T47D (cell line): ENCODE measurements at regions not wholly inside any gene's neighbourhood (a gene's known extent, or its start where the extent isn't known, plus 50 kb on each side); places are given as distances from the start of the nearest gene placed in this dataset.

Experiments
- DNase-seq, 2 experiments: peaks; one replicate each; pipeline versions ENCODE4 v3.0.0 to v3.0.0-alpha.2; 2011 to 2012; ENCODE audit warnings: low read depth in 1 of 2, low spot score in 1 of 2
- JUND ChIP-seq: IDR thresholded peaks from 2 replicates; pipeline ENCODE4 v1.6.1; 2012; ENCODE audit warnings: low read depth
- in situ Hi-C: cut with HindIII; loops from 2 replicates; pipeline ENCODE4 v1.10.0; 2016; ENCODE audit warnings: low sequenced_read_pairs, low pct_unique_long_range_greater_than_20kb

- TF ChIP-seq JUND, result no peak
- in situ Hi-C loops, result no loop called here
- DNase-seq, result no peak
Measured at GRCh38 chr2:240363746-240364581, 71.5 kb upstream of the GPC1 start.

GRCh38 chr2:240364582-240364960, 70.9 kb upstream of the GPC1 start:
- no peak for TF ChIP-seq JUND
- in situ Hi-C loops, result no loop called here
- no peak for DNase-seq

GRCh38 chr2:240364961-240365775, 70.3 kb upstream of the GPC1 start:
- TF ChIP-seq JUND, result no peak
- in situ Hi-C loops, result no loop called here
- no peak for DNase-seq

GRCh38 chr2:240365971-240366471, 69.4 kb upstream of the GPC1 start:
- TF ChIP-seq JUND, result no peak
- DNase-seq, result no peak
- in situ Hi-C loops, result no loop called here

- in situ Hi-C loops, result no loop called here
- TF ChIP-seq JUND, result no peak
- DNase-seq, result no peak
Measured at GRCh38 chr2:240366901-240367300, 68.6 kb upstream of the GPC1 start.

- TF ChIP-seq JUND, result no peak
- in situ Hi-C loops, result no loop called here
Measured at GRCh38 chr2:240367721-240368120, 67.7 kb upstream of the GPC1 start.

GRCh38 chr2:240368781-240369331, 66.6 kb upstream of the GPC1 start:
- DNase-seq, result peak in 1 of 2 experiments; percentile 25
- no peak for TF ChIP-seq JUND
- in situ Hi-C loops, result no loop called here

More at GRCh38 chr2:240367721-240368120, 67.7 kb upstream of the GPC1 start:
- DNase-seq, result no peak

GRCh38 chr2:240369335-240369734, 66.1 kb upstream of the GPC1 start:
- TF ChIP-seq JUND, result no peak
- no peak for DNase-seq
- in situ Hi-C loops, result no loop called here

- in situ Hi-C loops, result no loop called here
- no peak for DNase-seq
- no peak for TF ChIP-seq JUND
Measured at GRCh38 chr2:240369801-240370585, 65.5 kb upstream of the GPC1 start.

- in situ Hi-C loops, result no loop called here
- DNase-seq, result no peak
- TF ChIP-seq JUND, result no peak
Measured at GRCh38 chr2:240371129-240372000, 64.1 kb upstream of the GPC1 start.

- no peak for DNase-seq
- no peak for TF ChIP-seq JUND
- in situ Hi-C loops, result no loop called here
Measured at GRCh38 chr2:240372101-240372500, 63.4 kb upstream of the GPC1 start.
